Right kidney (tissue), 1 donor: ENCODE measurements at regions not wholly inside any gene's neighbourhood (a gene's known extent, or its start where the extent isn't known, plus 50 kb on each side); places are given as distances from the start of the nearest gene placed in this dataset.
"Not testable (repeated sequence)": the region's sequence is repeated elsewhere in the genome, so short reads cannot be mapped to it uniquely, and the experiment has no call there.

Experiments used
- DNase-seq: peaks from one replicate; pipeline ENCODE4 v3.0.0-alpha.2; 2016

GRCh38 chr7:29703830-29704229 lies 102.5 kb upstream of the WIPF3 start:
- DNase-seq: not testable (repeated sequence)

DNA sequence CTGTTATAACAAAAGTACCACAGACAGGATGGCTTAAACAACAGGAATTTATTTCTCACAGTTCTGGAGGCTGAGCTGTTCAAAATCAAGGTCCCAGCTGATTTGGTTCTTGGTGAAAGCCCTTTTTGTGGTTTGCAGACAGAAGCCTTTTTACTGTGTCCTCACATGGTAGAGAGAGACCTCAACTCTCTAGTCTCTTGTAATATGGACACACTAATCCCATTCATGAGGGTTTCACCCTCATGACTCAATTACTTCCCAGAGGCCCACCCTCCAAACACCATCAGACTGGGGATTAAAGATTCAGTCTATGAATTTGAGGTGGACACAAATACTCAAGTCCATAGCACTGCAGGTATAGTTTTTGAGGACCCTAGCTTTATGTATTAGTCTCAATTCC lies 97.3 kb upstream of the WIPF3 start:
- DNase-seq: not testable (repeated sequence)

DNA sequence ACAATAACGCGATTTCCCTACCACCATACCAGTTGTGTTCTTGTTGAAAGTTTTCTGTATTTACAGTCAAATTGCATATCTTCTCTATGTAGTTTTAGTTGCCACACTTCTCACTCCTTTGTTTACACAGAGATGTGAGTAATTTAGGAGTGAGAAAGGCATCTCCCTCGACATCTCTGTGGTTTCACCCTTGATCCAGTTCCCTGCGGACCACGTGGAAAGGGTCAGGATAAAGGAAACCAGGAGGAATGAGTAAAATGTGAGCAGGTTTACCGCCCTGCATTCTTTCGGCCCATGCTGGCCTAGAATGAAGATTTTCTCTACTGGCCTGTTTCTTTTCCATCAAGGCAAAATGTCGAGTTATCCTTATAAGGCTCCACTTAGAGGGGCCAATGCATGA lies 83.2 kb upstream of the WIPF3 start:
- DNase-seq: not testable (repeated sequence)

DNA sequence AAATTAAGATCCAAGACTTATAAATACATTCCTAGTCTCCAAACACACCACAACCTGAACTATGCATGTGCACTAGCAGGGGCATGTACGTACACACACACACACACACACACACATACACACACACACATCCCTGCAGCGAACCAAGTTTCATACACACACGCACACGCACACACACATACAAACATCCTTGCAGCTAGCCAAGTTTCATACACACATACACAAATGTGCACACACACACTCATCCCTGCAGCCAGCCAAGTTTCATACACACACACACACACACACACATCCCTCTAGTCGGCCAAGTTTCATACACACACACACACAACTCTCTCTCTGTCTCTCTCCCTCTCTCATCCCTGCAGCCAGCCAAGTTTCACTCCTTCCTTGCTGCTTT lies 82.7 kb upstream of the WIPF3 start:
- DNase-seq: no peak

DNA sequence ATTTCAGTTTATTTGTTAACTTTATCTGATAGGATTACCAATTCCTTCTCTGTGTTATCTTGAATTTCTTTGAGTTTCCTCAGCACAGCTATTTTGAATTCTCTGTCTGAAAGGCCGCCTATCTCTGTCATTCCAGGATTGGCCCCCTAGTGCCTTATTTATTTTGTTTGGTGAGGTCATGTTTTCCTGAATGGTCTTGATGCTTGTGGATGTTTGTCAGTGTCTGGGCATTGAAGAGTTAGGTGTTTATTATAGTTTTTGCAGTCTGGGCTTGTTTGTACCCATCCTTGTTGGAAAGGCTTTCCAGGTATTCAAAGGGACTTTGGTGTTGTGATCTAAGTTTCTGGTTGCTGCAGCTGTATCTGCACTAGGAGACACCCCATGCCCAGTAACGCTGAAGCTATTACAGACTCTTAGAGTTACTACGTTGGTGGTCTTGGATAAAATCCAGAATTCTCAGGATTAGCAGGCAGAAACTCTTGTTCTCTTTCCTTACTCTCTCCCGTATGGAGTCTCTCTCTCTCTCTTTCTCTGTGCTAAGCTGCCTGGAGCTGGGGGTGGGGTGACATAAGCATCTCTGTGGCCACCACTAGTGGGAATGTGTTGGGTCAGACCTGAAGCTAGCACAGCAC lies 76.7 kb upstream of the WIPF3 start:
- DNase-seq: not testable (repeated sequence)

DNA sequence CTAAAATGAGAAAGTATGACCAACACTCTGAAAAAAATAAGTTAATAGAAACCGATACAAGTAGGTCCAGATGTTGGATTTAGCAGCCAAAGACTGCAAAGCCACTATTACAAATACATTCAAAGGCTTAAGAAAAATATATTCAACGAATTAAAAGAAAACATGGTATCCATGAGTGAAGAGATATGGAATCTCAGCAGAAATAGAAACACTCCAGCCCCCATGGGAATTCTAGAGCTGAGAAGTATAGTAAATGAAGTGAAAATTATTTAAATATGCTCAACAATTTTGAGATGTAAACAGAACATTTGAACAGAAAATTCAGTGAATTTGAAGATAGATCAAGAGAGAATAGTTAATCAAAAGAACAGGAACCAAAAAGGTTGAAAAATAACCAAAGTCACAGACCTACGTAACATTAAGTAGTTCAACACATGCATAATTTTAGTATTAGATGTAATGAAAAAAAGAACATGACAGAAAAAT lies 72.0 kb upstream of the WIPF3 start:
- DNase-seq: no peak

GRCh38 chr7:29747645-29748245 lies 58.6 kb upstream of the WIPF3 start:
- DNase-seq: not testable (repeated sequence)

DNA sequence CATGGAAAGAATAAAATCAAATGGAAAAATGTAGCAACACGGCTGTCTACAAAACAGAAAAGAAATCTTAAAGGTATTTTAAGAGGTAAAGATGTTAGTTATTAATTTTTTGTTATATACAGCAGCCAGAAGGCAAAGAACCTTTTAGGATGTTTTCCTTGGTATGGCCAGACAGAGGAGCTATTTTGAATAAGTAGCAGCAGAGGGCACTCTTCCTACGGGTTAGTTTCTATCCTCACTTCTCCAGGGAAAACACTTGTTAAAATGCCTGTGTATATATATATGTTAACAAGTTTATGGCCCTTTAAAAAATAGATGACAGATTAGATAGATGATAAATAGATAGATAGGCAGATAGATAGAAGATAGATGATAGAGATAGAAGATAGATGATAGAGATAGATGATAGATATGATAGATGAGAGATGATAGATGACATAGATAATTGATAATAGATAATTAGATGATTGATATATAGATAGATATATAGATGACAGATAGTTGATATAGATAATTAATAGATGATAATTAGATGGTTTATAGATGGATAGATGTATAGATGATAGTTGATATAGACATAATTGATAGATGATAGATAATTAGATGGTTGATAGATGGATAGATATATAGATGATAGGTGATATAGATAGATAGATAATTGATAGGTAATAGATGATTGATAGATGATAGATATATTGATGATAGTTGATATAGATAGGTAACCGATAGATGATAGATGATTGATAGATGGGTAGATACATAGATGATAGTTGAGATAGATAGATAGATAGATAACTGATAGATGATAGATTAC lies 57.8 kb upstream of the WIPF3 start:
- DNase-seq: no peak

DNA sequence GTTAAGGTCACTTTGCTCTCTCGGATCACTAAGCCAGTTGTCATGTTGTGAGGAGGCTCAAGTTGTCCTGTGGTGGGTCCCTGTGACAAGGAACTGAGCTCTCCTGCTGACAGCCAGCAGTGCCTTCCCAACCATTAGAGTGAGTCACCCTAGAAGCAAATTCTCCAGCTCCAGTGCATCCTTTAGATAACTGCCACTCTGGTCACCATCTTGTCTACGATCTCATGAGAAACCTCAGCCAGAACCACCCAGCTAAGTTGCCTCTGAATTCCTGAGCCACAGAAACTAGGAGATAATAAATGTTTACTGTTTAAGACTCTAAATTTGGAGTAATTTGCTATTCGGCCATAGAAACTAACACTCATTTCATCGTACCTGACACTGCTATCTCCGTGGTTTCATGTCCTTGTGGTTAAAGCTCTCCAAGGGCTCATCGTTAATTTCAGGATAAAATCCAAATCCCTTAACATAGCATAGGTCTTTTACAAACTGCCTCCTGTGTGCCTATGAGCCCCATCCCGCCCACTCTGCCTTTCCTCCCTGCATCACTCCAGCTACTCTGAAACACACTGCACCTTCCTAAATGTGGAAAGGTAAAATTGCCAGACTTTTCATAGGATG lies 56.5 kb upstream of the WIPF3 start:
- DNase-seq: no peak

GRCh38 chr7:29750373-29750940 lies 55.9 kb upstream of the WIPF3 start:
- not testable (repeated sequence) for DNase-seq

DNA sequence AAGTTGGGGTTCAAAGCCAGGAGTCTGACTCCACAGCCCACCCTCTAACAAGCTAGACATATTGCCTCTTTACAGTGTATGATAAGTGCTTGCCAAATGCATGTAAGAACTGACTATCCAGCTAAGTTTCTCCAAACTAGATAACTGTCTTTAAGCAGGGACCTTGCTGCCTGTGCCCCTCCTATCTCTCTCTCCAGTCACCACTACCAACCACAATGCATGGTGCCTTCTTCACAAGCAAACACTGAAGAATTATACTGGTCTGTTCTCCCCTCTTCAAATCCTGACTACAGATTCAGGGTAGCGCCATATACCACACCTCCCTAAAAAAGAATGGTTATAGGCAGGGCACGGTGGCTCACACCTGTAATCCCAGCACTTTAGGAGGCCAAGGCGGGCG lies 55.3 kb upstream of the WIPF3 start:
- not testable (repeated sequence) for DNase-seq

DNA sequence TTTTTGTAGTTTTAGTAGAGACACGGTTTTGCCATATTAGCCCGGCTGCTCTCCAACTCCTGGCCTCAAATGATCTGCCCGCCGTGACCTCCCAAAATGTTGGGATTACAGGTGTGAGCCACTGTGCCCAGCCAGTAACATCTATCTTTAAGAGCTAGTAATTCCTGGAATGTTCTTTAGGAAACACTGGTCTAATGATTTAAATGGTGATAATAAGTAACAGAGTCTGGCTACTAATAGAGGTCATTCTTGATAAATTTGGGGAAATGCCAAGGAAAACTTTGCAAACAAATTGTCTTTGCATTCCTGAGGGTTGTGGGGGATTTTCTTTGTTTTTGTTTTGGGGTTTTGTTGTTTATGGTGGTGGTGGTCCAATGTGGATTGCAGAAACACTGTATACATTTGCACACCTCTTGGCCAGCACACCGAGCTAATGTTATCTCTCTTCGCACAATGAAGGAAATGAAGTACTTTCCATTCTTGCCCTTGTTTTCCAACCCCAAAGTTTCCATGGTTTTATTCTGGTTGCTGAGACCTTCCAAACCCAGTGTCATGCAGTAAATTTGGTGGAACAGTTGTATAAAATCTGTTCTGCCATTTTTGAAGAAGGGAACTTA lies 51.3 kb upstream of the WIPF3 start:
- no peak for DNase-seq
